T-cell (primary cell): ENCODE measurements at regions not wholly inside any gene's neighbourhood (a gene's known extent, or its start where the extent isn't known, plus 50 kb on each side); places are given as distances from the start of the nearest gene placed in this dataset.
"Not testable (repeated sequence)": the region's sequence is repeated elsewhere in the genome, so short reads cannot be mapped to it uniquely, and the experiment has no call there.

Experiments used
- ATAC-seq, 4 experiments: fragments of 200-7000 bp in 3 of 4; fragments of 150-1000 bp in 1 of 4; cut with Tn5 transposase; replicated peaks in 1 of 4; 1 replicate in 3 of 4; 2 replicates in 1 of 4; pipeline ENCODE4 v1.10.0; 2021; ENCODE audit warnings: moderate library complexity in 3 of 4, mild to moderate bottlenecking in 2 of 4, moderate number of reproducible peaks in 1 of 4
- CTCF ChIA-PET, 2 donors: fragments of 300-600 bp; sonication (Branson Sonifier 250); formaldehyde crosslinking; loops; one replicate each; lab custom pipeline; 2022; ENCODE audit warnings: antibody characterized with exemption in 2 of 2; lab: Charles Lee
- POLR2A ChIA-PET, 2 donors: fragments of 300-600 bp; sonication (Branson Sonifier 250); formaldehyde crosslinking; loops; one replicate each; lab custom pipeline; 2022; ENCODE audit warnings: antibody characterized with exemption in 2 of 2; lab: Charles Lee
- DNase-seq, 35 experiments: peaks; one replicate each; pipeline versions ENCODE4 v3.0.0 to v3.0.0-alpha.2; 2013 to 2023
- H3K27ac ChIP-seq: one replicate; pipeline ENCODE4 v1.5.1; 2013; ENCODE audit warnings: low read length
- H3K27me3 ChIP-seq, 2 experiments: replicated peaks in 1 of 2; 1 replicate in 1 of 2; 2 replicates in 1 of 2; pipeline versions ENCODE4 v1.6.1 to v1.7.0; 2013; ENCODE audit warnings: low read length in 1 of 2, mixed read lengths in 1 of 2; ENCODE audit not compliant: control insufficient read depth in 2 of 2, insufficient read depth in 2 of 2; ENCODE audit errors: extremely low read depth in 1 of 2
- H3K36me3 ChIP-seq, 2 donors: 1 replicate in 1 of 2; 2 replicates in 1 of 2; pipeline versions ENCODE4 v1.6.1 to v1.7.0; 2013; ENCODE audit warnings: low read length in 1 of 2; ENCODE audit not compliant: control insufficient read depth in 2 of 2, insufficient read depth in 1 of 2; ENCODE audit errors: extremely low read depth in 1 of 2
- H3K4me1 ChIP-seq, 2 experiments: 1 replicate in 1 of 2; 2 replicates in 1 of 2; pipeline versions ENCODE4 v1.6.1 to v1.7.0; 2013; ENCODE audit warnings: low read length in 2 of 2, mixed read lengths in 1 of 2; ENCODE audit not compliant: insufficient read depth in 2 of 2, control insufficient read depth in 1 of 2; ENCODE audit errors: extremely low read depth in 1 of 2
- H3K4me3 ChIP-seq, 2 donors: 1 replicate in 1 of 2; 2 replicates in 1 of 2; pipeline versions ENCODE4 v1.5.1 to v1.7.0; 2013; ENCODE audit warnings: mild to moderate bottlenecking in 2 of 2, low read length in 1 of 2, moderate library complexity in 1 of 2; ENCODE audit not compliant: control insufficient read depth in 1 of 2; ENCODE audit errors: extremely low read depth in 1 of 2
- H3K9me3 ChIP-seq: 2 replicates; pipeline ENCODE4 v1.7.0; 2013
- H3K27ac Mint-ChIP-seq, 2 donors: one replicate each; pipeline ENCODE4 v1.8.0; 2020 to 2021; ENCODE audit warnings: mild to moderate bottlenecking in 2 of 2, mixed read lengths in 2 of 2
- H3K27me3 Mint-ChIP-seq, 2 donors: one replicate each; pipeline ENCODE4 v1.8.0; 2021 to 2022; ENCODE audit warnings: mixed read lengths in 2 of 2
- H3K36me3 Mint-ChIP-seq: one replicate; pipeline ENCODE4 v1.8.0; 2021; ENCODE audit warnings: mixed read lengths
- H3K4me1 Mint-ChIP-seq, 3 donors: one replicate each; pipeline ENCODE4 v1.8.0; 2020 to 2022; ENCODE audit warnings: mixed read lengths in 3 of 3, mild to moderate bottlenecking in 1 of 3
- H3K4me3 Mint-ChIP-seq, 3 donors: one replicate each; pipeline ENCODE4 v1.8.0; 2020 to 2022; ENCODE audit warnings: mild to moderate bottlenecking in 3 of 3, mixed read lengths in 3 of 3, moderate library complexity in 3 of 3
- H3K9me3 Mint-ChIP-seq, 3 donors: one replicate each; pipeline ENCODE4 v1.8.0; 2020 to 2022; ENCODE audit warnings: mixed read lengths in 3 of 3
- WGBS: methylation state at CpG from one replicate; pipeline ENCODE4 v1.1.5; 2013; ENCODE audit warnings: missing lambda C conversion rate; ENCODE audit not compliant: insufficient coverage; 5-methylcytosine and 5-hydroxymethylcytosine counted together

DNA sequence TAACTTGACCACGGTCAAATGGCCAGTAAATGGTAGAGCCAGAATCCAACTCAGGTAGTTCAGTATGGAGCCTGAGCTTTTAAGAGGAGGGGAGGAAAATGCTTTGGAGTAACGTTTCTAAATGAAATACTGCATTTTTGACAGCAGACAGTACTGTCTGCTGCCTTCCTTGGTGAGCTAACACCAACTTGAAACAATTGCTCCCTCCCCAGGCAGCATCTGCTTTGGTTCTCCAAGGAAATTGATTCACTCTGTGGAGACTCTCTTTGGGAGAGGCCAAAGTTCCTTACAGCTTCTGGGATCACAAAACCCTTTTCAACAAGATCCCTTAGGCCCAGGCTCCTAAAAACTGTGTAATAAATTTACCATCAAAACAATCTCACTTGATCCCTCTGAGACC is 75.2 kb upstream of the SSBP2 start:
- Histone ChIP-seq H3K36me3 (no peaks in the 10 kb centered on the region), H3K9me3 (no peaks in the 10 kb centered on the region), H3K4me3 (no peak overlapping the region), H3K27me3 (no peaks in the 10 kb centered on the region), H3K27ac (no peak overlapping the region), H3K4me1 (no peaks in the 10 kb centered on the region)
- Mint-ChIP-seq H3K27me3 (no peaks in the 10 kb centered on the region), H3K36me3 (no peaks in the 10 kb centered on the region), H3K4me3 (no peak overlapping the region), H3K27ac (no peak overlapping the region), H3K4me1 (peaks cover 0 to 2% (median under 1%) of the 10 kb centered on the region in 3 donors), H3K9me3 (no peaks in the 10 kb centered on the region)
- POLR2A ChIA-PET = no interaction called here
- CTCF ChIA-PET = interaction anchor here in 1 of 2 donors (1.0 kb wide), 1 partner anchor 75 kb away, joined by 3 read pairs; the partner anchor contains the start of gene SSBP2
- ATAC-seq (no peak), DNase-seq (no peak)
- 100% methylated on average over 1 of the region's 2 CpGs for whole genome bisulfite sequencing

DNA sequence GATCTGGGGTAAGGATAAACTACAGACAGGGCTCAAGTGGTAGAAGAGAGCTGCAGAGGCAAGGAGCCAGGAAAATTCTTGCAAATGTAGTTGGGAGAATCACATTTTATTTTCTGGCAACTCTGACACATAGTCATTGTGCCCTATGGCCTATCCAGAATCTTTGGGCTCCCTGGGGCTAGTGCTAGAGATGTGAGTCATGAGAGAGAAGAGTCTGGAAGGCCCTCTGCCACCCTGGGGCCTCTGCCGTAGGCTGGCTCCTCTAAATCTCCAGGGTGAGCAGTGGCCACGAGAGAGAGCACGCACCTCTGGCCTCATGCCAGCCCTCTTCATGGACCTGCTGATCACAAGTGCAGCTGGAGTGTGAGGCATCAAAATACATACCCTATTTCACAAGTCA is 74.3 kb upstream of the SSBP2 start:
- Mint-ChIP-seq H3K4me3 (no peak overlapping the region), H3K27ac (no peak overlapping the region), H3K36me3 (no peaks in the 10 kb centered on the region), H3K9me3 (no peaks in the 10 kb centered on the region), H3K4me1 (peaks cover 6 to 11% (median 8%) of the 10 kb centered on the region in 3 donors), H3K27me3 (no peaks in the 10 kb centered on the region)
- ChIA-PET POLR2A (no interaction called here), CTCF (interaction anchor here in 1 of 2 donors (1.0 kb wide), 1 partner anchor 74 kb away, joined by 3 read pairs; the partner anchor contains the start of gene SSBP2)
- H3K27me3 ChIP-seq = no peaks in the 10 kb centered on the region
- no peak for ATAC-seq
- no peaks in the 10 kb centered on the region for H3K4me1 ChIP-seq
- H3K27ac ChIP-seq = no peak overlapping the region
- H3K4me3 ChIP-seq = no peak overlapping the region
- no peaks in the 10 kb centered on the region for H3K36me3 ChIP-seq
- WGBS = 89% methylated on average over 3 of the region's 3 CpGs
- no peak for DNase-seq
- no peaks in the 10 kb centered on the region for H3K9me3 ChIP-seq

DNA sequence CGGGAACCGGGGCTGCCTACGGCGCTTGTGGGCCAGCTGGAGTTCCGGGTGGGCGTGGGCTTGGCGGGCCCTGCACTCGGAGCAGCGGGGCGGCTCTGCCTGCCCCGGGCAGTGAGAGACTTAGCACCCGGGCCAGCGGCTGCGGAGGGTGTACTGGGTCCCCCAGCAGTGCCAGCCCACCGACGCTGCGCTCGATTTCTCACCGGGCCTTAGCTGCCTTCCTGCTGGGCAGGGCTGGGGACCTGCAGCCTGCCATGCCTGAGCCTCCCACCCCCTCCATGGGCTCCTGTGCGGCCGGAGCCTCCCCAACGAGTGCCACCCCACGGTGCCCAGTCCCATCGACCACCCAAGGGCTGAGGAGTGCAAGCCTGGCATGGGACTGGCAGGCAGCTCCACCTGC is 72.8 kb upstream of the SSBP2 start:
- H3K27me3 ChIP-seq, H3K9me3 Mint-ChIP-seq, H3K4me3 Mint-ChIP-seq, H3K36me3 ChIP-seq, ATAC-seq, H3K36me3 Mint-ChIP-seq, DNase-seq, CTCF ChIA-PET, H3K4me3 ChIP-seq, H3K27me3 Mint-ChIP-seq, H3K9me3 ChIP-seq, POLR2A ChIA-PET, H3K4me1 ChIP-seq, H3K27ac Mint-ChIP-seq, H3K27ac ChIP-seq: not testable (repeated sequence)
- H3K4me1 Mint-ChIP-seq = peaks cover 19 to 26% (median 20%) of the 10 kb centered on the region in 3 donors
- 94% methylated on average over 11 of the region's 24 CpGs for WGBS

DNA sequence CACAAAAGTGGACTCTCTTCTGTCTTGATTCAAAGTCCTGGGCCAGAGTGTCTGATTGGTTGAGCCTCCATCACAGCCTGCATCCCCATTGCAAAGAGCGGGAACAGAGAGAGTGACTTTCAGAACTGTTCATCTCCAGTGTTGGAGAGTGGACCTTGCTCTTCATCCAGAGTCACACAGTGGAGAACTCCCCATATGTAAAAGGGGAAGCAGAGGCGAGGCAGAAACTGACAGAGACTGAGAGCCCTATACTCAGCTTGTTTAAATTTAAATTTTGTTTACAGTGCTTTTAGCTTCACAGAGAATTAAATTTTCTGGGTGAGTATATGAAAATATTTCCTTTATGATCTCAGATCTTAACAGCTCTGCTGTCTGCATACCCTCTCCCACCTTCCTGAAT is 70.0 kb upstream of the SSBP2 start:
- peaks cover 42 to 45% (median 43%) of the 10 kb centered on the region in 3 donors for H3K4me1 Mint-ChIP-seq
- no peak overlapping the region for H3K4me3 Mint-ChIP-seq
- no peaks in the 10 kb centered on the region for H3K27me3 ChIP-seq
- H3K9me3 Mint-ChIP-seq = peaks cover 0 to 3% (median 0%) of the 10 kb centered on the region in 3 donors
- H3K36me3 Mint-ChIP-seq = no peaks in the 10 kb centered on the region
- no peak overlapping the region for H3K27ac ChIP-seq
- H3K36me3 ChIP-seq = no peaks in the 10 kb centered on the region
- DNase-seq (no peak), ATAC-seq (no peak)
- H3K9me3 ChIP-seq = no peaks in the 10 kb centered on the region
- peaks cover 12 to 16% of the 10 kb centered on the region in 2 experiments for H3K4me1 ChIP-seq
- POLR2A ChIA-PET = no interaction called here
- H3K27ac Mint-ChIP-seq = peak overlapping the region; percentile 47 to 66
- H3K4me3 ChIP-seq = no peak overlapping the region
- CTCF ChIA-PET = no interaction called here
- no peaks in the 10 kb centered on the region for H3K27me3 Mint-ChIP-seq
- no CpG with 5 or more reads among the region's 2 CpGs for WGBS

DNA sequence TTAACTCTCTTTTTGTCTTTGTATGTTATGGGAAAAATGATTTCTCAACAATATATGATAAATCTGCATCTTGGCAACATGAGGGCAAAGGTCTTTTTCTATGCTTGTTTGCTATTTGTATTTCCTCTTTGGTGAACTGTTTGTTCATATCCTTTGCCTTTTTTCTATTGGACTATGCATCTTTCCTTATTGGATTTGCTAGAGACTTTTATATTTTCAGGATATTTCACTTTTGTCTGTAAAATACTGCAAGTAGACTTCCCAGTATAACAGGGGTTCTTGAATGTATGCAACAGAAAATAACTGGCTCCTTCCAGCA is 69.4 kb upstream of the SSBP2 start:
- no peaks in the 10 kb centered on the region for H3K36me3 Mint-ChIP-seq

DNA sequence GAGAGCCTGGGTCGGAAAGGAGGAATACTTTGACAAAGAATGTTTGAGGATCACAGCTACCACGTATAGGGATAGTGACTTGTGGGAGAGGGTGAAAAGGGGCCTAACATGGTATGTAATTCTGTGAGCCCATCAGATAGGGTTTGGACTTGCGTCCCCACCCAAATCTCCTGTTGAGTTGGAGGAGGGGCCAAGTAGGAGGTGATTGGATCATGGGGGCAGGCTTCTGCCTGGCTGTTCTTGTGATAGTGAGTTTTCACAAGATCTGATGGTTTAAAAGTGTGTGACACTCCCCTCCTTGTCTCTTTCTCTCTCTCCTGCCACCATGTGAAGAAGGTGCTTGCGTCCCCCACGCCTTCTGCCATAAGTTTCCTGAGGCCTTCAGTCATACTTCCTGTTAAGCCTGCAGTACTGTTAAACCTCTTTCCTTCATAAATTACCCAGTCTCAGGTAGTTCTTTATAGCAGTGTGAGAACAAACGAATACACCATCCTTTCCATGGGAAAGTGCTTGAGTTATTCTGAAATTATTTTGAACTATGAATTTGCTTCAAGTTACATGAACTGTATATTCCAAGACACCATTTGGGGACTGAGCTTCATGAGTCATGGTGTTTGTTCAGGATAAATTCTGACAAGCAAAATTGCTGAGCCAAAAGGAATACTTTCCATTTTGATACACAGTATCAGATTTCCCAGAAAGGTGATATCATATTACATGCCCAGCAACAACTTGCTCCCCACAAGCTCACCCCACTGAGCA is 68.8 kb upstream of the SSBP2 start:
- CTCF ChIA-PET = no interaction called here
- no peaks in the 10 kb centered on the region for H3K27me3 Mint-ChIP-seq
- no peak overlapping the region for H3K4me3 Mint-ChIP-seq

More for the DNA sequence above, 69.4 kb upstream of the SSBP2 start:
- Histone ChIP-seq H3K27ac (no peak overlapping the region), H3K4me3 (no peak overlapping the region), H3K27me3 (no peaks in the 10 kb centered on the region), H3K9me3 (no peaks in the 10 kb centered on the region), H3K36me3 (no peaks in the 10 kb centered on the region), H3K4me1 (peaks cover 12 to 16% of the 10 kb centered on the region in 2 experiments)
- H3K9me3 Mint-ChIP-seq = peaks cover 0 to 3% (median 0%) of the 10 kb centered on the region in 3 donors
- ATAC-seq (no peak), DNase-seq (no peak)
- H3K27me3 Mint-ChIP-seq = no peaks in the 10 kb centered on the region
- POLR2A ChIA-PET = no interaction called here
- CTCF ChIA-PET = no interaction called here
- peaks cover 42 to 45% (median 43%) of the 10 kb centered on the region in 3 donors for H3K4me1 Mint-ChIP-seq
- no peak overlapping the region for H3K4me3 Mint-ChIP-seq
- peak overlapping the region; percentile 58 to 66 for H3K27ac Mint-ChIP-seq

More for the DNA sequence above, 68.8 kb upstream of the SSBP2 start:
- no peaks in the 10 kb centered on the region for H3K36me3 Mint-ChIP-seq
- Histone ChIP-seq H3K4me1 (peaks cover 12 to 16% of the 10 kb centered on the region in 2 experiments), H3K36me3 (no peaks in the 10 kb centered on the region), H3K27ac (no peak overlapping the region), H3K4me3 (no peak overlapping the region), H3K27me3 (no peaks in the 10 kb centered on the region), H3K9me3 (no peaks in the 10 kb centered on the region)
- peaks cover 0 to 3% (median 0%) of the 10 kb centered on the region in 3 donors for H3K9me3 Mint-ChIP-seq
- POLR2A ChIA-PET = no interaction called here
- no peak for DNase-seq
- H3K27ac Mint-ChIP-seq = peak overlapping the region in 1 of 2 donors; percentile 40
- H3K4me1 Mint-ChIP-seq = peaks cover 42 to 45% (median 43%) of the 10 kb centered on the region in 3 donors
- ATAC-seq = no peak
- WGBS = 100% methylated on average over 2 of the region's 6 CpGs
